SW 1271 (cell line): ENCODE measurements at regions not wholly inside any gene's neighbourhood (a gene's known extent, or its start where the extent isn't known, plus 50 kb on each side); places are given as distances from the start of the nearest gene placed in this dataset.
"Not testable (repeated sequence)": the region's sequence is repeated elsewhere in the genome, so short reads cannot be mapped to it uniquely, and the experiment has no call there.

Experiments used
- DNase-seq, 2 experiments: peaks; one replicate each; lab custom pipeline; 2025; lab: John Stamatoyannopoulos, UW

- no peak for DNase-seq
Measured at GRCh38 chrX:113906168-113906567, 677.7 kb upstream of the HTR2C start.

- no peak for DNase-seq
Measured at GRCh38 chrX:113892891-113893290, 691.0 kb upstream of the HTR2C start.

GRCh38 chrX:113892401-113892800 is 691.5 kb upstream of the HTR2C start:
- no peak for DNase-seq

- no peak for DNase-seq
Measured at GRCh38 chrX:113873056-113873455, 710.8 kb upstream of the HTR2C start.

GRCh38 chrX:113868711-113869110 is 715.2 kb upstream of the HTR2C start:
- DNase-seq, result no peak

- no peak for DNase-seq
Measured at GRCh38 chrX:113868177-113868576, 715.7 kb upstream of the HTR2C start.

- DNase-seq, result no peak
Measured at GRCh38 chrX:113849408-113849807, 734.5 kb upstream of the HTR2C start.

GRCh38 chrX:113833096-113834055 is 750.5 kb upstream of the HTR2C start:
- DNase-seq, result no peak

- no peak for DNase-seq
Measured at GRCh38 chrX:113828470-113828869, 755.4 kb upstream of the HTR2C start.

GRCh38 chrX:113818346-113818745 is 765.5 kb upstream of the HTR2C start:
- no peak for DNase-seq

GRCh38 chrX:113804819-113805218 is 779.1 kb upstream of the HTR2C start:
- DNase-seq, result no peak

GRCh38 chrX:113804291-113804690 is 779.6 kb upstream of the HTR2C start:
- no peak for DNase-seq

- no peak for DNase-seq
Measured at GRCh38 chrX:113802837-113803236, 781.0 kb upstream of the HTR2C start.

- no peak for DNase-seq
Measured at GRCh38 chrX:113800955-113801354, 782.9 kb upstream of the HTR2C start.

- DNase-seq, result no peak
Measured at GRCh38 chrX:113793563-113793962, 790.3 kb upstream of the HTR2C start.

- no peak for DNase-seq
Measured at GRCh38 chrX:113790987-113791386, 792.9 kb upstream of the HTR2C start.

- DNase-seq, result not testable (repeated sequence)
Measured at GRCh38 chrX:113784754-113785153, 799.1 kb upstream of the HTR2C start.

- no peak for DNase-seq
Measured at GRCh38 chrX:113770806-113771205, 813.1 kb upstream of the HTR2C start.

- no peak for DNase-seq
Measured at GRCh38 chrX:113770071-113770470, 813.8 kb upstream of the HTR2C start.

GRCh38 chrX:113759422-113759821 is 824.5 kb upstream of the HTR2C start:
- DNase-seq, result no peak

- no peak for DNase-seq
Measured at GRCh38 chrX:113747274-113747973, 836.5 kb upstream of the HTR2C start.

- DNase-seq, result no peak
Measured at GRCh38 chrX:113743069-113743468, 840.8 kb upstream of the HTR2C start.

GRCh38 chrX:113741744-113742143 is 842.1 kb upstream of the HTR2C start:
- DNase-seq, result peak in 1 of 2 experiments; percentile 0
